Subcutaneous abdominal adipose tissue (tissue), 5 donors: ENCODE measurements at regions not wholly inside any gene's neighbourhood (a gene's known extent, or its start where the extent isn't known, plus 50 kb on each side); places are given as distances from the start of the nearest gene placed in this dataset.
A peak's percentile ranks its signal among the peaks of the same experiment; 100 is the strongest.
"Not testable (repeated sequence)": the region's sequence is repeated elsewhere in the genome, so short reads cannot be mapped to it uniquely, and the experiment has no call there.

Experiments
- H3K27ac ChIP-seq: one replicate; pipeline ENCODE4 v1.7.0; 2013; ENCODE audit warnings: low read depth, mild to moderate bottlenecking, inconsistent platforms, low read length, moderate library complexity
- H3K27me3 ChIP-seq, 5 donors: one replicate each; pipeline ENCODE4 v1.7.0; 2013; ENCODE audit warnings: low read length in 5 of 5, inconsistent platforms in 1 of 5; ENCODE audit not compliant: control insufficient read depth in 5 of 5, insufficient read depth in 4 of 5
- H3K36me3 ChIP-seq, 5 donors: one replicate each; pipeline ENCODE4 v1.7.0; 2013; ENCODE audit warnings: low read length in 5 of 5; ENCODE audit not compliant: control insufficient read depth in 5 of 5, insufficient read depth in 5 of 5
- H3K4me1 ChIP-seq, 5 donors: one replicate each; pipeline ENCODE4 v1.7.0; 2013; ENCODE audit warnings: low read length in 5 of 5, mild to moderate bottlenecking in 3 of 5, moderate library complexity in 1 of 5; ENCODE audit not compliant: control insufficient read depth in 5 of 5, insufficient read depth in 5 of 5
- H3K4me3 ChIP-seq, 5 donors: one replicate each; pipeline ENCODE4 v1.7.0; 2013; ENCODE audit warnings: low read length in 5 of 5, low read depth in 1 of 5
- H3K9ac ChIP-seq, 5 donors: one replicate each; pipeline ENCODE4 v1.7.0; 2013; ENCODE audit warnings: low read length in 5 of 5, mild to moderate bottlenecking in 4 of 5, moderate library complexity in 3 of 5
- H3K9me3 ChIP-seq, 5 donors: one replicate each; pipeline ENCODE4 v1.7.0; 2013; ENCODE audit warnings: low read length in 5 of 5; ENCODE audit not compliant: control insufficient read depth in 5 of 5
- donor health status: healthy.
- donor health status: healthy.
- donor health status: healthy.
- donor health status: healthy.
- donor health status: healthy.

- Histone ChIP-seq H3K36me3 (no peaks in the 10 kb centered on the region), H3K4me3 (no peak overlapping the region), H3K9me3 (no peaks in the 10 kb centered on the region), H3K27me3 (peaks cover 0 to 3% (median 0%) of the 10 kb centered on the region in 5 donors), H3K27ac (no peak overlapping the region), H3K9ac (no peak overlapping the region), H3K4me1 (no peaks in the 10 kb centered on the region)
These were observed 77.0 kb upstream of the DTNBP1 start for GRCh38 chr6:15739867-15740266.

GRCh38 chr6:15739353-15739752 lies 76.5 kb upstream of the DTNBP1 start:
- Histone ChIP-seq H3K36me3 (no peaks in the 10 kb centered on the region), H3K27ac (no peak overlapping the region), H3K4me1 (no peaks in the 10 kb centered on the region), H3K9ac (no peak overlapping the region), H3K9me3 (no peaks in the 10 kb centered on the region), H3K4me3 (no peak overlapping the region), H3K27me3 (peaks cover 0 to 3% (median 0%) of the 10 kb centered on the region in 5 donors)

- not testable (repeated sequence) for H3K9ac ChIP-seq, H3K9me3 ChIP-seq, H3K4me1 ChIP-seq, H3K4me3 ChIP-seq, H3K27me3 ChIP-seq, H3K27ac ChIP-seq, H3K36me3 ChIP-seq
These were observed 75.4 kb upstream of the DTNBP1 start for GRCh38 chr6:15738195-15738594.

GRCh38 chr6:15736297-15736696 lies 73.5 kb upstream of the DTNBP1 start:
- H3K9ac ChIP-seq: no peak overlapping the region
- H3K36me3 ChIP-seq: no peaks in the 10 kb centered on the region
- no peak overlapping the region for H3K4me3 ChIP-seq
- H3K9me3 ChIP-seq: no peaks in the 10 kb centered on the region
- no peak overlapping the region for H3K27ac ChIP-seq
- H3K4me1 ChIP-seq: no peaks in the 10 kb centered on the region
- peaks cover 0 to 3% (median 0%) of the 10 kb centered on the region in 5 donors for H3K27me3 ChIP-seq

GRCh38 chr6:15735567-15736265 lies 72.9 kb upstream of the DTNBP1 start:
- H3K4me1 ChIP-seq: no peaks in the 10 kb centered on the region
- no peak overlapping the region for H3K27ac ChIP-seq
- H3K4me3 ChIP-seq: no peak overlapping the region
- peaks cover 0 to 3% (median 0%) of the 10 kb centered on the region in 5 donors for H3K27me3 ChIP-seq
- H3K36me3 ChIP-seq: no peaks in the 10 kb centered on the region
- no peak overlapping the region for H3K9ac ChIP-seq
- H3K9me3 ChIP-seq: no peaks in the 10 kb centered on the region

GRCh38 chr6:15734118-15734897 lies 71.5 kb upstream of the DTNBP1 start:
- H3K27me3 ChIP-seq: peaks cover 0 to 3% (median 0%) of the 10 kb centered on the region in 5 donors
- H3K9me3 ChIP-seq: no peaks in the 10 kb centered on the region
- H3K4me1 ChIP-seq: no peaks in the 10 kb centered on the region
- no peaks in the 10 kb centered on the region for H3K36me3 ChIP-seq
- no peak overlapping the region for H3K4me3 ChIP-seq
- no peak overlapping the region for H3K27ac ChIP-seq
- H3K9ac ChIP-seq: no peak overlapping the region

GRCh38 chr6:15730922-15731321 lies 68.1 kb upstream of the DTNBP1 start:
- no peak overlapping the region for H3K4me3 ChIP-seq
- peaks cover 0 to 3% (median 0%) of the 10 kb centered on the region in 5 donors for H3K27me3 ChIP-seq
- no peak overlapping the region for H3K9ac ChIP-seq
- no peaks in the 10 kb centered on the region for H3K36me3 ChIP-seq
- H3K4me1 ChIP-seq: no peaks in the 10 kb centered on the region
- no peak overlapping the region for H3K27ac ChIP-seq
- no peaks in the 10 kb centered on the region for H3K9me3 ChIP-seq

GRCh38 chr6:15730442-15730841 lies 67.6 kb upstream of the DTNBP1 start:
- H3K9me3 ChIP-seq: no peaks in the 10 kb centered on the region
- H3K36me3 ChIP-seq: no peaks in the 10 kb centered on the region
- no peak overlapping the region for H3K9ac ChIP-seq
- H3K27ac ChIP-seq: no peak overlapping the region
- H3K4me1 ChIP-seq: no peaks in the 10 kb centered on the region
- H3K27me3 ChIP-seq: peaks cover 0 to 2% (median 0%) of the 10 kb centered on the region in 5 donors
- no peak overlapping the region for H3K4me3 ChIP-seq

- Histone ChIP-seq H3K4me1 (no peaks in the 10 kb centered on the region), H3K36me3 (no peaks in the 10 kb centered on the region), H3K27me3 (no peaks in the 10 kb centered on the region), H3K9ac (no peak overlapping the region), H3K9me3 (no peaks in the 10 kb centered on the region), H3K4me3 (no peak overlapping the region), H3K27ac (no peak overlapping the region)
These were observed 59.9 kb upstream of the DTNBP1 start for GRCh38 chr6:15722731-15723130.

- H3K27me3 ChIP-seq: no peaks in the 10 kb centered on the region
- H3K27ac ChIP-seq: no peak overlapping the region
- peaks cover 0 to 4% (median 0%) of the 10 kb centered on the region in 5 donors for H3K4me1 ChIP-seq
- H3K9me3 ChIP-seq: peaks cover 0 to 11% (median 6%) of the 10 kb centered on the region in 5 donors
- peak overlapping the region in 1 of 5 donors; percentile 5 for H3K4me3 ChIP-seq
- H3K36me3 ChIP-seq: no peaks in the 10 kb centered on the region
- H3K9ac ChIP-seq: no peak overlapping the region
These were observed 54.1 kb upstream of the DTNBP1 start for GRCh38 chr6:15716889-15717288.
